Hepatocyte (in vitro differentiated cells): ENCODE measurements at regions not wholly inside any gene's neighbourhood (a gene's known extent, or its start where the extent isn't known, plus 50 kb on each side); places are given as distances from the start of the nearest gene placed in this dataset.

Source experiments
- DNase-seq: peaks from one replicate; pipeline ENCODE4 v3.0.0-alpha.2; 2016; ENCODE audit warnings: low spot score
- H2AFZ ChIP-seq: fragments of 200-600 bp; sonication (generic); 2 replicates; pipeline ENCODE4 v1.6.0; 2016; ENCODE audit warnings: antibody characterized with exemption, mild to moderate bottlenecking
- H3K27ac ChIP-seq: fragments of 200-600 bp; sonication (generic); 2 replicates; pipeline ENCODE4 v1.5.1; 2016; ENCODE audit warnings: mild to moderate bottlenecking
- H3K27me3 ChIP-seq: fragments of 200-600 bp; sonication (generic); 2 replicates; pipeline ENCODE4 v1.6.1; 2016
- H3K36me3 ChIP-seq: fragments of 200-600 bp; sonication (generic); replicated peaks from 2 replicates; pipeline ENCODE4 v1.5.1; 2016; ENCODE audit warnings: low read depth; ENCODE audit not compliant: insufficient read depth
- H3K4me1 ChIP-seq: fragments of 200-600 bp; sonication (generic); 2 replicates; pipeline ENCODE4 v1.5.1; 2016; ENCODE audit warnings: mild to moderate bottlenecking, moderate library complexity; ENCODE audit not compliant: insufficient read depth
- H3K4me2 ChIP-seq: fragments of 200-600 bp; sonication (generic); 2 replicates; pipeline ENCODE4 v1.6.0; 2016
- H3K4me3 ChIP-seq: fragments of 200-600 bp; sonication (generic); 2 replicates; pipeline ENCODE4 v1.5.1; 2016; ENCODE audit warnings: mild to moderate bottlenecking
- H3K79me2 ChIP-seq: fragments of 200-600 bp; sonication (generic); 2 replicates; pipeline ENCODE4 v1.6.0; 2017; ENCODE audit warnings: mild to moderate bottlenecking
- H3K9me2 ChIP-seq: fragments of 200-600 bp; sonication (generic); replicated peaks from 2 replicates; pipeline ENCODE4 v1.6.0; 2017; ENCODE audit warnings: mild to moderate bottlenecking; ENCODE audit not compliant: insufficient read depth
- H3K9me3 ChIP-seq: fragments of 200-600 bp; sonication (generic); 2 replicates; pipeline ENCODE4 v1.5.1; 2016; ENCODE audit warnings: low read depth, mild to moderate bottlenecking
- H4K20me1 ChIP-seq: fragments of 200-600 bp; sonication (generic); 2 replicates; pipeline ENCODE4 v1.6.0; 2016; ENCODE audit warnings: mild to moderate bottlenecking; ENCODE audit not compliant: insufficient read depth, poor library complexity, severe bottlenecking
- EZH2 ChIP-seq: fragments of 200-600 bp; sonication (generic); IDR thresholded peaks from 2 replicates; pipeline ENCODE4 v1.6.1; 2016; ENCODE audit warnings: antibody characterized with exemption, mild to moderate bottlenecking, borderline replicate concordance
- EZH2phosphoT487 ChIP-seq: fragments of 200-600 bp; sonication (generic); IDR thresholded peaks from one replicate; pipeline ENCODE4 v1.6.1; 2018; ENCODE audit warnings: antibody characterized with exemption, mild to moderate bottlenecking, low read depth, moderate library complexity; ENCODE audit not compliant: unreplicated experiment, severe bottlenecking
- WGBS: methylation state at CpG from one replicate; pipeline ENCODE4 v1.1.6; 2016; ENCODE audit warnings: low lambda C conversion rate; ENCODE audit errors: missing lambda C conversion rate; 5-methylcytosine and 5-hydroxymethylcytosine counted together
- TF ChIP-seq, protein P1 (sequence below): fragments of 200-600 bp; sonication (generic); IDR thresholded peaks from 2 replicates; pipeline ENCODE4 v1.5.1; 2016; ENCODE audit warnings: antibody characterized with exemption, mild to moderate bottlenecking; ENCODE audit not compliant: poor library complexity

DNA sequence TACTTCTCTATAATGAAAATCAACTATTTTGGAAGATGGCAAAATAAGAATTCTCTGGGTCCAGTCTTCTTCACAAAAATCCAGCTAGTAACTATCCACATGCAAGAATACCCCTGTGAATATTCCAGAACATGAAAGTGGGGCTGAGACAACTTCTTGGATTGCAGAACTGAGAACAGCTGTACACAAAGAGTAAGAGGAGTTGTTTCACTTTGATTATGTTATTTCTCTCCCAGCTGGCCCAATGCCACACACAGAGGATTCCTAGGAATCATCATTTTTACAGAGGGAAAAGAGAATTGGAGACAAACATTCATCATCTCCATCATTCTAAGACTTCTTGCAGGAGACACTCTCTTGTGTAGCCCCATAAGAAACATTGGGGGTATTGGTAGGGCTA, 782.2 kb upstream of the LCORL start:
- Histone ChIP-seq H4K20me1 (no peaks in the 10 kb centered on the region), H3K4me2 (no peak overlapping the region)
- TF ChIP-seq EZH2 (no peak), EZH2phosphoT487 (no peak)
- TF ChIP-seq, protein P1, sequence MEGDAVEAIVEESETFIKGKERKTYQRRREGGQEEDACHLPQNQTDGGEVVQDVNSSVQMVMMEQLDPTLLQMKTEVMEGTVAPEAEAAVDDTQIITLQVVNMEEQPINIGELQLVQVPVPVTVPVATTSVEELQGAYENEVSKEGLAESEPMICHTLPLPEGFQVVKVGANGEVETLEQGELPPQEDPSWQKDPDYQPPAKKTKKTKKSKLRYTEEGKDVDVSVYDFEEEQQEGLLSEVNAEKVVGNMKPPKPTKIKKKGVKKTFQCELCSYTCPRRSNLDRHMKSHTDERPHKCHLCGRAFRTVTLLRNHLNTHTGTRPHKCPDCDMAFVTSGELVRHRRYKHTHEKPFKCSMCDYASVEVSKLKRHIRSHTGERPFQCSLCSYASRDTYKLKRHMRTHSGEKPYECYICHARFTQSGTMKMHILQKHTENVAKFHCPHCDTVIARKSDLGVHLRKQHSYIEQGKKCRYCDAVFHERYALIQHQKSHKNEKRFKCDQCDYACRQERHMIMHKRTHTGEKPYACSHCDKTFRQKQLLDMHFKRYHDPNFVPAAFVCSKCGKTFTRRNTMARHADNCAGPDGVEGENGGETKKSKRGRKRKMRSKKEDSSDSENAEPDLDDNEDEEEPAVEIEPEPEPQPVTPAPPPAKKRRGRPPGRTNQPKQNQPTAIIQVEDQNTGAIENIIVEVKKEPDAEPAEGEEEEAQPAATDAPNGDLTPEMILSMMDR = no peak

DNA sequence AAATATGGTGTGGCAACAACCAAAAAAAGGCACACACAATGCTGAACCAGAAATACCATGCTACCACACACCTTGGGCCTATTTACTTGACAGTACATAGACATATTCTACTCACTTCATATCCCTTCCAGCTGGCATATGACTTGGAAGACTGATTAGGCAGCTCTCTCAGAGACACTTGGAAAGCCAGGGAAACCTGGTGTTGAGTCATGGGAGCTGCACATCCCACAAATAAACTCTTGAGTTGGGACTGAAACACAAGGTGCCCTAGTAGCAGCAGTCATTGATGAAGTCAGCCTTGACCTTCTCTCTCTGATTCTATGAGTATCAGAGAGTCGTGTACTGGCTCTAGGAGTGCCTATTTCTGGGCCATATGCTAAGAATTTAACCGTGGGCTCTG, 776.6 kb upstream of the LCORL start:
- H3K9me3 ChIP-seq = no peaks in the 10 kb centered on the region
- H2AFZ ChIP-seq = no peak overlapping the region
- WGBS = 67% methylated on average over 2 of the region's 2 CpGs
- H4K20me1 ChIP-seq = no peaks in the 10 kb centered on the region
- no peaks in the 10 kb centered on the region for H3K9me2 ChIP-seq
- no peak overlapping the region for H3K4me2 ChIP-seq
- no peak for DNase-seq
- no peak for TF ChIP-seq EZH2phosphoT487
- TF ChIP-seq, protein P1 = no peak
- no peak for TF ChIP-seq EZH2
- H3K4me3 ChIP-seq = no peak overlapping the region
- H3K36me3 ChIP-seq = no peaks in the 10 kb centered on the region
- H3K79me2 ChIP-seq = no peaks in the 10 kb centered on the region
- H3K4me1 ChIP-seq = no peaks in the 10 kb centered on the region
- H3K27me3 ChIP-seq = no peaks in the 10 kb centered on the region
- H3K27ac ChIP-seq = no peak overlapping the region

More for the DNA sequence above, 782.2 kb upstream of the LCORL start:
- Histone ChIP-seq H3K4me3 (no peak overlapping the region), H3K27ac (no peak overlapping the region), H2AFZ (no peak overlapping the region), H3K27me3 (no peaks in the 10 kb centered on the region), H3K9me2 (no peaks in the 10 kb centered on the region), H3K36me3 (no peaks in the 10 kb centered on the region), H3K79me2 (no peaks in the 10 kb centered on the region), H3K9me3 (no peaks in the 10 kb centered on the region), H3K4me1 (no peaks in the 10 kb centered on the region)
- DNase-seq = no peak

DNA sequence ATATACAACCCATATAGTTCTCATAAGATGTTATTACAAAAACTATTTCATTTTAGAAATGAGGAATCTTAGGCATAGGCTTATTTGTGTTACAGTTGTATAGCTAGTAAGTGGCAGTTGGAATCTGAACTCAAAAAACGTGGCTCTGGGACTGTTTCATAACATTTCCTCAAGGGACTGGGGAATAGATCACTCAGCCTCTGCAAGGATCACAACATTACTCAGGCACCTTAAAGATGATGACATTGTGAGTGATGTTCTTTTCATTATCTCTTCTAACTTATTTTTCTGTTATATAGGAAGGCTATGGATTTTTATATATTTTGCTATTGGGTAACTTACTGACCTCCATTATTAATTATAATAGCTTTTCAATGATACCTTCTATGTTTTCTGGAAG, 774.2 kb upstream of the LCORL start:
- no peaks in the 10 kb centered on the region for H3K27me3 ChIP-seq
- WGBS = 64% methylated on average over 1 of the region's 1 CpG

More for the DNA sequence above, 774.2 kb upstream of the LCORL start:
- no peak overlapping the region for H3K4me3 ChIP-seq
- TF ChIP-seq, protein P1 = no peak
- TF ChIP-seq EZH2phosphoT487 = no peak
- no peak for TF ChIP-seq EZH2
- H3K36me3 ChIP-seq = no peaks in the 10 kb centered on the region
- H3K79me2 ChIP-seq = no peaks in the 10 kb centered on the region
- H4K20me1 ChIP-seq = no peaks in the 10 kb centered on the region
- no peak overlapping the region for H3K4me2 ChIP-seq
- H2AFZ ChIP-seq = no peak overlapping the region
- no peaks in the 10 kb centered on the region for H3K4me1 ChIP-seq
- no peak for DNase-seq
- H3K9me3 ChIP-seq = no peaks in the 10 kb centered on the region
- H3K27ac ChIP-seq = no peak overlapping the region
- H3K9me2 ChIP-seq = no peaks in the 10 kb centered on the region
